HG02763 (cell line): ENCODE measurements at regions not wholly inside any gene's neighbourhood (a gene's known extent, or its start where the extent isn't known, plus 50 kb on each side); places are given as distances from the start of the nearest gene placed in this dataset.
"Not testable (repeated sequence)": the region's sequence is repeated elsewhere in the genome, so short reads cannot be mapped to it uniquely, and the experiment has no call there.

Experiments
- ATAC-seq: cut with Tn5 transposase; IDR thresholded peaks from one replicate; pipeline ENCODE4 v1.9.1; 2021; ENCODE audit warnings: mild to moderate bottlenecking, moderate library complexity; ENCODE audit not compliant: unreplicated experiment

DNA sequence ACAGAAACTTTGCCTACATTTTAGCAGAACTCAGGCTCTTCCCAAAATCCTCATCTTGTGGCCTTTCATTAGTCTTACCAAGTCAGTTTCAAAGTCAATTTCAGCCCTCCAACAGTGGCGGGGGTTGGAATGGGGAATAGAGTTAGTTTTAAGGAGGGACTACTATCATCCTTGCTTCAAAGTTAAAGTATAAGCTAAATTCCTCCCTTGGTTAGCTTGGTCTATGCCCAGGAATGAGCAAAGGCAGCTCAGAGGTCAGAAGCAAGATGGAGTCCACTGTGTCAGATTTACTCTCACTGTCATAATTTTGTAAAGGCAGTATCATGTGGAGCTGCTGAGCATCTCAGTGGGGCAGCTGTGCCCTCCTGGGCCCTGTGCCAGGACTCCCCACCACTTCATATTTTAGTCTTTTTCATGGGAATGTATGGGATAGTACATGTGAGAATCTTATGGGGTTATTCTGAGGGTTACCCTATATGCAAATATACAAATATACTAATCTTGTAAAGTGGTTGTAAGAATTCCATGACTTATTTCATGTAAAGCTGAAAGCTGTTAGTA, 145.2 kb upstream of the MMADHC start:
- ATAC-seq = no peak

DNA sequence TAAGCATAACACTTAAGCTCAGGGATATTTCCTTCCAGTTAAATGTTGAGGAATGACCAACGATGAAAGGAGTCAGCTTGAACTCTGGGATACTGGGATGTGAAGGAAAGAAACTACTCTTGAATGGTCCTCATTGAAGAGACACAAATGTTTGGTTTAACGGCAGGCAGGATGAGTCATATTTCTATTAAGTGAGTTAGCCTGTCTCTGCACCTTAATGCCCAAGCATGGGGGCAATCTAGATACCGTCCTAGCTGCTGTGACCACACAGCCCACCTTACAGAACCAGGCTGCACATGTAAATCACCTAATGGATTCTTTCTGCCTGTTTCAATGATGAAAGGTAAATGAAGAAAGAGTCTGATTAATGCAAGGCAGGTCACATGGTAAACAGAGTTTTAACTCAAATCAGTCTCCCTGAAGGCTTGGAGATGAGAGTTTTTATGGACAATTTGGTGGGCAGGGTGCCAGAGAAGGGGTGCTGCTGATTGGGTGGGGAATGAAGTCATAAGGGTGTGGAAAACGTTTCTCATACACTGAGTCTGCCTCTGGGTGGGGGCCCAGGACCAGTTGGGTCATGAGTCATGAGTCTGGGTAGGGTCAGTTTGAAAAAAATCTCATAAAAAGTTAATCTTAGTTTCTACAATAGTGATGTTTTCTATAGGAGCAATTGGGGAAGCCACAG, 144.6 kb upstream of the MMADHC start:
- ATAC-seq = no peak

DNA sequence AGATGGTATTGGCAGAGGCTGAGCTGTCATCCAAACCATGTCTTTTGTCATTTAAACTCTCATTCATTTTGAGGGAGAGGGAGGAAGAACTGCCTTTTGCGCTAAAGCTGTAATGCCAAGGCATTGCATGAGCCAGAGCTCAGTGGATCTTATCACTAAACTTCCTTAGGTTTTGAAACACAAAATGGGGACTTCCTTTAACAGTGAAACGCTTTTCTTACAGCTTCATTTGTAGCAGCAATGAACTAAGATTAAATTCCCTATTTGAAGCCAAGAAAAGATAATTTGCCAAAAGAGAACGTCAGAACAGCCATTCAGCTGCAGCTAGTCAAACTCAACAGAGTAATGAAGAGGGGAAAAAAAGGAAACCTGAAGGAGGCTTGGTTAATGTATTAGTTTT, 143.5 kb upstream of the MMADHC start:
- ATAC-seq = no peak

DNA sequence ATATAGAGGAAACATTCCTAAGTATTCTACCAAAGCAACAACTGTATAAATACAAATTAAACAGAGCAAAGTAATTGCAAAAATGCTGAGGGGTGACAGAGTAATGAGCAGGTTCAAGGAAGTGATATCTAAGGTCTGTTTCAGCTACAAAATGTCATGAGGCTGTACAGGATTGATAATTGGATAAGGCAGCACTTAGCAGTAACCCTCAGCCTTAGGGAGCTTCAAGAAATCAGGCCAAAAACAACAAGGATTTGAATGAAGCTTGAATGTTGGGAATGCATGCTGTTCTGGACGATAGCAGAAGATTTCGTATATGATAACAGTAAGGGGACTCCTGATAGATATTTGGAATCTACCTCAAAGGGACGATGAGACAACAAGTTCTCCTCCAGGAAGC, 142.0 kb upstream of the MMADHC start:
- ATAC-seq = no peak

DNA sequence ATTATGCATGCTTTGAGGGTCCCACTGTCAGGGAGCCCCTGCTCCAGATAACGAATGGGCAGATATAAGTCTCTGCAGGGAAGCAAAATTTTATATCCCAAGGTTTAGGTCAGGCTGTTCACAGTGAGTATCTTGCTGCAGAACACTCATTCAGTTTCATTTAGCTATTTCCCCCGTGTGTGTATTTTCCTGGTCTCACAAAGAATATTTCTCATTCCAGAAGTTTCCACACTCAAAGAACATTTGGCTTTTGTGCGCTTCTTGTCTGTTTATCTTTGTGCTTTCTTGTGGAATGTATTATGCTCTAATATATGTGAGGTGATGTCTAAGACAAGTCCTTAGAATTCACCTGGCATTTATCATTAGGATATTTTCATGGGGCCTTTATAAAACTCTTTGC, 140.4 kb upstream of the MMADHC start:
- no peak for ATAC-seq

DNA sequence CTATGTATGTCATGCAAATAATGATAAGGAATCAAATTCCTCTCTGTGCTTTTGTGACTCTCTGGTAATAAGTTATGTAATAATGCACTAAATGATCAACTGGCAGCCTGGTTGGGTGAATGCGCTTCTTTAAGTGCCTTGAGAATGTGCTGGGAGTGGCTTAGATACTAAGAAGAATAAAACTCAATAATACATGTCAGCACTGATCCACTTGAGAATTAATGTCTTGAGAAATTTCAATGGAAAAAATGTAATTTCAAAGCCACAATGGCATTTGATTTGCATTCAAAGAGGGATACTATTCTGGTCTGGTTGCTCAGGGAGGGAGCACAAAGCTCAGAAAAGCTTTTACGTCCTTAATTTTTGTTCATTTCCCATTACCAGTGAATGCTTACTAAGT, 137.7 kb upstream of the MMADHC start:
- ATAC-seq = no peak

DNA sequence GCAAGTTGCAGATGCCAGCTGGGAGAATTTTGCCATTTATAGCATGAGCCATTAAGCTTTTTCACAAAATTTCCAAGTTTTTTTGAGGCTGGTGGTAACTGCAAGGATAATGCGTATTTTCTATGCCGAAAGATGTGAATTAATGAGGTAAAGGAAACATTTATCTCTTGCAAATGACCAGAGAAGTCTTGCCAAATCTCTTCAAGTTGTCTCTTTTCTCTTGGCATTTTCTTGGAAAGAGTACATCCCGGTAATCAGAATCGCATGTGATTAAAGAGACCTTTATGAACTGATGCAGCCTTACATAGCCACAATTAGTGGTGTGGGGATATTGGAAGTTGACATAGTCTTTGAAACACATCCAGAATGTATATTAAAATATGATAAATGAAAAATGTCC, 136.5 kb upstream of the MMADHC start:
- ATAC-seq = no peak

DNA sequence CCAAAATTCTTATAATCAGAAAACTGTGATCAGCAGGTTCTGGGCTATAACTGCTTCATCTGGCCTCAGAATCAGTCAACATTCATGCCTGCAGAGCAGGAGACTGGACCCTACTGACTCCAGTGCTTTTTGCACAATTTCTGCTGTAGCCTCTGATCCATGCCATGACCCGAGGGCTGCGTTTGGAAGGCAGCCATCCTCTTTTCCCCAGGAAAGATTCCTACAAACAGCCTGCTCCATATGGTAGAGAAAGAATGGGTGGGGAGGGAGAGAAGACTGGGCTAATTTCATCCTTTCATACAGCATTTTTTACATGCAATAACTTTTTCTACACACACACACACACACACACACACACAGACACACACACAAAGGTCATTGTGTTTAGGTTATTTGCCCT, 133.0 kb upstream of the MMADHC start:
- ATAC-seq = no peak

DNA sequence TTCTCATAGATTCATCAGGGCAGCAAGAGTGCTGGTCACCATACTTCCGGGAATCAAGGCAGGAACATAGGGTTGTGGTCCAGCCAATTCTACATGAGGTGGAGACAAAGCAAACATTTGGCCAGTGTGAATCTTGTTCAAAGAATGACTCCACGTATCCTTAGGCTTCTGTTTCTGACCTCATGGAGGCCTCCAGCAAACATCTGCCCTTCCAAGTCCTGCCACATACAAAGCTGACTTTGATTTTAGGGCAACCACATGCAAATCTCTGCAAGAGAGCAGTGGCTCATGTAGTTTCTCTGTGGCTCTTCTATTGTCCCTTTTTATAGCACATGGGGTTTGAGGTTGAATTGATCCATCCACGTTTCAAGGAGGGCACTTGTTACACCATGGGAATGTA, 132.1 kb upstream of the MMADHC start:
- ATAC-seq = no peak

DNA sequence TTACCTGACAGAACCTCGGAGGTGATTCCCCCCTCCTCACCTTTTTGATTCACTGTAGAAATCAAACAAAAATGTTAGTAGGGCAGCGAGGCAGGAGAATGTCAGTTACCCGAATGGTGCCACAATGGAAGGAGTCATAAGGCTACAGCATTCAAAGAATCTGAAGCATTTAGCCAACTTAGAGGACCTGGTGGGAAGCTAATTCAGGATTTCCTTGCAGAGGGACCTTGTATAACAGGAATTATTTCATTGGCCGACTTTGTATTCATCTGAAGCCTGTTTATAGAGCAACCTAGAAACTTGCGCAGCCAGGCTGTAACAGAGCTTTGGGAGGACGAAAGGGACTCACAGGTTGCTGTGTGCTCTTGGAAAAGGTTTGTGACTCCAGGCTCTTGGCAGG, 129.1 kb upstream of the MMADHC start:
- ATAC-seq = no peak

DNA sequence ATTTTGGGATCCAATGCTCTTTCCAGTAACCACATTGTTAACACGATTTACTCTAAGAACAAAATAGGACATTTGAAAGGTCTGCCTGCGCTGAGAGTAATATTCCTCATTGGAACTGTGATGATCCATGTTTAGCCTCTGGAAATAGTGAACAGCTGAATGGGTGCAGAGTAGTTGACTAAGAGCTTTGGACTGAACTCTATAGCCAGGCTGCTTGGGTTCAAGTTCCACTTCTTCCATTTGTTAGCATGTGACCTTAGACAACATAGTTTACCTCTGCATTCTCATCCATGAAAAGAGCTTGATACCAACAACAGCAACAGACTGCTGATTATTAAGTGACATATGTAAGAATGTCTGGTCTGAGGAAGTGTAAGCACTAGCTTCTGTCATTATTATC, 128.3 kb upstream of the MMADHC start:
- no peak for ATAC-seq

DNA sequence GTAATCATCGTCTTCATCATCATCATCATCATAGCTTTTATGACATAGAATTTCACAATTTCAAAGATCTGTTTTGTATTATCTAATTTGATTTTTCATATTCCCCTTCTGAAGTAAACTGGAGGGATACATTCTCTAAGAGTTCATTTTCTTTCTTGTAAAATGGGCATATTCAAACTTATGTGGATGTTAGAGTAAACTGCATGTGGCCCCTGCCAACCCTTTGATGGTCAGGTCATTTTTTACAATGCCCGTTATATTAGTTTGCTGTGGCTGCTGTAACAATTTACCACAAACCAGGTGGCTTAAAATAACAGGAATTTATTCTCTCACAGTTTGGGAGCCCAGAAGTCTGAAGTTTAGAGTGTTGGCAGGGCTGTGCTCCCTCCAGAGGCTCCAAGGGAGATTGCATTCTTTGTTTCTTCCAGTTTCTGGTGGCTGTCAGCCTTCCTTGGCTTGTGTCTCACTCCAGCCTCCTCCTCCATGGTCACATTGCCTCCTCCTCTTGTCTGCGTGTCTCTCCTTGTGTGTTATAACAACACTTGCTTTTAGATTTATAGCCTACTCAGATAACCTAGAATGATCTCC, 127.5 kb upstream of the MMADHC start:
- no peak for ATAC-seq

DNA sequence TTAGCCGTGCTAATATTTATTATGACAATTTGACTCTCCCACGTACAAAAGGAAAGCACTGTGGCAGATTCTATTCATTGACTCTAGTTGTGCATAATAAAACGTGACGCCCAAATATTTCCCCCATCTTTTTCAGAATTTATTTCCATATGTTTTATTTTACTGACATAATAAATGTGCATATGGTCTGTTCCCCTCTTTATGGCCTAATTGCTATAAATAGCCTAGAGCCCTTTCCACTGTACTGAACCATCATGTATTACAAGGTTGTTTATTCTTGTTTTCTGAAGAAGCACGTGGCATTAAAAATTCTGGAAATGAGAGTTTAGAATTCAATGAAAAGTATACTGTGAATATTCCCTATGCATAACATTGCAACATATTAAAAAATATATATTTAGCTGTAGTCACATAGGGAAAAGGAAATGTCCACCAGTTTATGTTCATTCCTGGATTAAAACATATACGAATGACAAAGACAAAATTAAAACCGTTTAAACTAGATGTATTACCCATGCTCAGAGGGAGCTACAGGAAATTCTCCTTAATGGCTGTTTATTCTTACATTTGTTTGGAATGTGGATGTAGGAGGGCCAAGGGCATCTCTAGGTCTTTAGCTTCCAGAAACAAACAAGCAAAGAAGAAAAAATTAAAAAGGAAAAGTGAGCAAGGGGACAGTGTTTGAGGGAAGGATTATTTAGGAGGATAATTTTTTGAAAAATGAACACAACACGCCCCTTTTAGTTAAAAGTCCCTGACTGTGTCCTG, 122.1 kb upstream of the MMADHC start:
- ATAC-seq = no peak

DNA sequence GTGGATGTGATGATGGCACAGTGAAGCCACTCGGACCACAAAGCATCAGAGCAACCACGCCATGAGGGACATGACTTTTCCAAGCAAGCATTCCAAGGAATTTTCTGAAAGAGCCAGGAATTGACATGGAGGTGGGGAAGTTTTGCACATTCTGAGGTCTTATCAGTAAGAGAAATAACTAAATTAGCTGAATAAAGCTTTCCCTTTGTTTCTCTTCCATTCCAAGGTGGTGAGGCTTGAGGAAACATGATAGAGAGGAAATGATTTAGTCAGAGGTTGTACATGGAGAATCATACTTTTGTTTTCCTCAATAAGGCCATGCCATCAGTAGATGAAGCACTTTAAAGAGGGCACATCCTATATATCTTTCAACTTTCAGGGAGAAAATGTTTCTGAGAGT, 115.7 kb upstream of the MMADHC start:
- ATAC-seq = no peak

DNA sequence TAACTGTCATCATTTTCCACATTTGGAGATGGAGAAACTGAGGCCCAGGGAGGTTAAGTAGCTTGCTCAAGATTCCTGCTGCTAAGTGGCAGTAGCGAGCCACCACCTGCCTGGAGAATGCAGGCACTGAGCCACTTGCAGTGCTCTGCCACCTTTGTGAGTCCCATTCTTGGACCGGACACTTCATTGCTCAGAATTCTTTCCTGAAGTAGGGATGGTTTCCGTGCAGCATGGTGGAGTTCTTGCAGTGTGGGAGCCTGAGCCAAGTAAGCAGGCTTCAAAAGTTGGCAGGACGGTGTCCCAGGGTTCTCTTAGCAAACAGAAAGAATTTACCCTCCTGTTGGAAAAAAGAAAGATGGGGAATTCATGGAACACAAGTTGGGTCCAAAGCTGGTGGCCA, 115.0 kb upstream of the MMADHC start:
- no peak for ATAC-seq

DNA sequence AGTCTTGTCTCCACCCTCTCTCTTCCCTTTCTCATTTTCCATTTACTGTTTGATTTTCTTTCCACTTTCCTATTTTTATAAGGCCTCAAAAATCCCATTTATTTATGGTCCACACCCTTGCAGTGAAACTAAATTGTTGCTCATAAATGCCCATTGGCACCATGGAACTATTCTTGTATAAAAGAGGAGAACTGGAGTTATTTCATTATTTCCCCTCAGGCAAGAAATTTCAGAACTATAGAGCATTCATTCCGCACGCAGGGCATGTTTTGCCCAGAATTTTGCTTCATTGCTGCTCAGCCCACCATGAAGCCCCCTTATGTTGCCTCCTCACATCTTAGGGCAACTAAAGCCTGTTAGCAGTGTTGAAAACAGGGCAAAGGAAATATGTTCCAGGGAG, 113.7 kb upstream of the MMADHC start:
- no peak for ATAC-seq

DNA sequence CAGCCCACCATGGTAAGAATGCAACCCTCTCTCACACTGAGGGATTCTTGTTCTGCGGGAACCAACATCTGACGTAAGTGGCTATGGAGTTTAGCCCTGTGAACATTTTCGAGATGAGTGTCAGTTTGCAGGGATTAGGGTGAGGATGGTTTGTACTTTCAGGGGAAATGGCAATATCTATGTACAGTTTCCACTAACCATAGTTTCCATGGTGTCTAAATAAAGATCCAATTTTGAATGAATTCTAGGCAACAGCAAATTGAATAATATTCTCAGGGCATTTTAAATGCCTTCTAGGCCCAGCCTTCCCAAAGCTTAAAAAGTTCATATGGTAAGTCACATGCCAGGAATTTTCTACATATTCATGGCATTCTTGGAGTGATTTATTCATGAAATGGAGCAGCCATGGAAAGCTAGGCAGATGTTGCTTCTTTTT, 105.4 kb upstream of the MMADHC start:
- no peak for ATAC-seq

DNA sequence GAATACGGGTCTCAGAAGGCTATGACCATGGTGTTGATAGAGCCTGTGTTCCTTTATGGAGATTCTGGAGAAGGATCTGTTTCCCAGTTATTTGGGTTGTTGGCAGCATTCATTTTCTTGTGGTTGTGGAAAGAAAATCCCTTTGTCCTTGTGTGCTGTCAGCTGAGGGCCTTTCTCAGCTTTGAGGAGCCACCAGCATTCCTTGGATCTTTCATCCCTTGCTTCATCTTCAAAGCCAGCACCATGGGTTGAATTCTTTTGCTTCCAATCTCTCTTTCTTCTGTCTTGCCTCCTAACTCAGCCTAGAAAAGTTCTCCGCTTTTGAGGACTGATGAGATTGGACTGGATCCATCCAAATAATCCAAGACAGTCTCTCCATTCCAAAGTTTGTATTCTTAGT, 103.2 kb upstream of the MMADHC start:
- ATAC-seq = no peak

DNA sequence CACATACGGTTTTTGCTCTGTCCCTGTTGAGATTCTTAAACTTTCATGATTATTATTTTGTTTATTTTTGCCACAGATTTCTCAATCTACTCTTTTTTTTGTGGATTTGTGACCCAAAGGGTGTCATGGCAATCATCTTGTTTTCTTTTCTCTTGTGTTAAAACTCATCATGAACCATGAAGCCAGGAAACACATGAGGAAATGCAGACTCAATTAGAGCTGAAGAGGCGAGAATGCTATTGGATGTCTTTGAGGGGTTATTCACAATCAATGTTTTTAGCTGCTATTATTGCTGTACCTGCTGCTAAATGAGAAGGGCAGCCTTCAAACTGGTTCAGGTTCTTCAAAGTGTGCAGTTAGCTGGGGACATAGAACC, 99.5 kb upstream of the MMADHC start:
- no peak for ATAC-seq

DNA sequence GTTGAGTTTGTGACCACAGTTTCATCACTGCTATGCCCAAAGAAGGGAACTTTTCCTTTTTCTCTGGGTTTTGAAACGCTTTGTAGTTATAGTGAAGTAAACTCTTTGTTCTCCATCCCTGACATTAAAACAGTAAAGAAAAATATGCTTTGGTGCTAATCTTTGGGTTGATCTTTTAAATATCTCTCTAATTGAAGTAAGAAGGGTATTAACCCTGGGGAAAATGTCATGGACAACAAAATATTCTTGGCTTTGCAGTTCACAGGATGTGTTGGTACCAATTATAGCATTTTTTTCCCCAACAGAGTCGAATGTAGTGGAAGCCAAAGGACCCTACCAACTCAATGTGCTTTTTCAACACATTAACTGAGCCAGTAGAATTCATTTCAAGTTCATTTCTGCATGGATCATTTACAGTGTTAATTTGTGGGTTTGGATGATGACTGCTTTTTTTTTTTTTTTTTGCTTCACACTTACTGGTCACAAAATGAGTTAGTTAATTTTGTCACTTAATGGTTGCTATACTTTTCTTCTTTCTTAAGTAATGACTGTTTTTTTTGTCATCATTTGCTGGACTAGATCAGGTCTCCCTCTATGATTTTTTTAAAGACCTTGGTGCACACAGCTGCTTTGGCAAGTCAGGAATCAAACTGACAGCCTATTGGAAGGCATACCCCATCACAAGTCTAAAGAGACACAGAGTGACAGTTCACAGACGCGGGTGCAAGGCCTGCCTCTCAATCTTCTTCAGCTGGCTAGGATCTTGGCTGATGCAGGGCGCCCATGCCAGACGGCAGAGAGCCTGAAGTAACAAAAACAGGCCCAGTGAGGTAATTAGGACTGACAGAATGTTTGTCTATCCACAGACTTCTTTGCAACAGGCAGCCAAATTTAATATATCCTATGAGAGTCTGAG, 98.8 kb upstream of the MMADHC start:
- ATAC-seq = no peak

DNA sequence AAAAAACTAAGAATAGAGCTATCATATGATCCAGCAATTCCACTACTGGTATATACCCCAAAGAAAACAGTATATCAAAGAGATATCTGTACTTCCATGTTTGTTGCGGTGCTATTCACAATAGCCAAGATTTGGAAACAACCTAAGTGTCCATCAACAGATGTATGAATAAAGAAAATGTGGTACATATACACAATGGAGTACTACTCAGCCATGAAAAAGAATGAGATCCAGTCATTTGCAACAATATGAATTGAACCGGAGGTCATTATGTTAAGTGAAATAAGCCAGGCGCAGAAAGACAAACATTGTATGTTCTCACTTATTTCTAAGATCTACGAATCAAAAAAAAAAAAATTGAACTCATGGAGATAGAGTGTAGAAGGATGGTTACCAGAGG, 97.8 kb upstream of the MMADHC start:
- not testable (repeated sequence) for ATAC-seq
